HG03103 (cell line): ENCODE measurements at regions not wholly inside any gene's neighbourhood (a gene's known extent, or its start where the extent isn't known, plus 50 kb on each side); places are given as distances from the start of the nearest gene placed in this dataset.
"Not testable (repeated sequence)": the region's sequence is repeated elsewhere in the genome, so short reads cannot be mapped to it uniquely, and the experiment has no call there.

Experiments used
- ATAC-seq: cut with Tn5 transposase; IDR thresholded peaks from one replicate; pipeline ENCODE4 v1.9.1; 2021; ENCODE audit warnings: low read depth; ENCODE audit not compliant: unreplicated experiment

- no peak for ATAC-seq
Observed at GRCh38 chr3:139113231-139113992, 68.7 kb upstream of the PRR23C start.

- no peak for ATAC-seq
Observed at GRCh38 chr3:139113993-139114375, 69.3 kb upstream of the PRR23C start.

DNA sequence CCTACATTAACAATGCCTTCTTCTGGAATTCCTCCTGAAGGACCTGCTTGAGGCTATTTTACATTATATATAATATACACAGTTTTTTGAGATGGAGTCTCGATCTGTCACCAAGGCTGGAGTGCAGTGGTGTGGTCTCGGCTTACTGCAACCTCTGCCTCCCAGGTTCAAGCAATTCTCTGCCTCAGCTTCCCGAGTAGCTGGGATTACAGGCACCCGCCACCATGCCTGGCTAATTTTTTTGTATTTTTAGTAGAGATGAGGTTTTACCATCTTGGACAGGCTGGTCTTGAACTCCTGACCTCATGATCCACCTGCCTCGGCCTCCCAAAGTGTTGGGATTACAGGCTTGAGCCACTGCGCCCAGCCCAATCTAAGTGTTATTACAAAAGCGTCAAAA, 71.9 kb upstream of the PRR23C start:
- not testable (repeated sequence) for ATAC-seq

DNA sequence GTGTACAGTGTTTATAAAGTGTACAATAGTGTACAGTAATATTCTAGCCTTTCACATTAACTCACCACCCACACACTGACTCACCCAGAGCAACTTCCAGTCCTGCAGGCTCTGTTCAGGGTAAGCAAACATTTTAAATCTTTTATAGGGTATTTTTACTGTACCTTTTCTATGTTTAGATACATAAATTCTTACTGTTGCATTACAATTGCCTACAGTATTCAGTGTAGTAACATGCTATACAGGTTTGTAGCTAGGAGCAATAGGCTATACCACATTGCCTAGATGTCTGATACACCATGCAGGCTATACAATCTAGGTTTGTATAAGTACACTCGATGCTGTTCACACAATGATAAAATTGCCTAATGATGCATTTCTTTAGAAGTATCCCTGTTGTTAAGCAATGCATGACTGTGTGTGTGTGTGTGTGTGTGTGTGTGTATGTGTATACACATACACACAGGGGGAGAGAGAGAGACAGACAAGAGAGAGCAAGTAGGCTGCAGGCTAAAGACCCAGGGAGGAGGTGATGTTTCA, 72.5 kb upstream of the PRR23C start:
- no peak for ATAC-seq

GRCh38 chr3:139117883-139118760, 73.4 kb upstream of the PRR23C start:
- ATAC-seq, result no peak

GRCh38 chr3:139118835-139119234, 74.1 kb upstream of the PRR23C start:
- ATAC-seq, result no peak

GRCh38 chr3:139119331-139120025, 74.8 kb upstream of the PRR23C start:
- ATAC-seq, result no peak

GRCh38 chr3:139120086-139121056, 75.7 kb upstream of the PRR23C start:
- ATAC-seq, result no peak

- ATAC-seq, result no peak
Observed at GRCh38 chr3:139121513-139122220, 77.0 kb upstream of the PRR23C start.

- ATAC-seq, result no peak
Observed at GRCh38 chr3:139122221-139122581, 77.5 kb upstream of the PRR23C start.

DNA sequence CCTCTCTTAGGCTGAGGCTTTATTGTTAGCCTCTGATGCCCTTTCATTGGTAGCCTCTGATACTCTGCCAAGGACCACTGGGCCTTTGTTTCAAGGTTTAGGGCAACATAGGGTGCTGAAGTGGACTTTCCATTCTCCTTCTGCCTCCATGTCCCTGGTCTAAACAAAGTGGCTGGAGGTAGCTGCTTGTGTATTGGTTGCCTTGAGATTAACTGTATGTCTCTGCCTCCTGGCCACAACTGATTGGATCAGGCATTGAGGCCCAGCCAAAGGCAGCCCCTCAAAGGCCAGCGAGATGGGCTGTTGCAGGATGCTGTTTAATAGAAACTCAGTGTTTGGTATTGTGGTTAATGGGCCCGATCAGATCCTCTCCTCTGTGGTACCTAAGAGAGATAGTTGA, 77.9 kb upstream of the PRR23C start:
- no peak for ATAC-seq

DNA sequence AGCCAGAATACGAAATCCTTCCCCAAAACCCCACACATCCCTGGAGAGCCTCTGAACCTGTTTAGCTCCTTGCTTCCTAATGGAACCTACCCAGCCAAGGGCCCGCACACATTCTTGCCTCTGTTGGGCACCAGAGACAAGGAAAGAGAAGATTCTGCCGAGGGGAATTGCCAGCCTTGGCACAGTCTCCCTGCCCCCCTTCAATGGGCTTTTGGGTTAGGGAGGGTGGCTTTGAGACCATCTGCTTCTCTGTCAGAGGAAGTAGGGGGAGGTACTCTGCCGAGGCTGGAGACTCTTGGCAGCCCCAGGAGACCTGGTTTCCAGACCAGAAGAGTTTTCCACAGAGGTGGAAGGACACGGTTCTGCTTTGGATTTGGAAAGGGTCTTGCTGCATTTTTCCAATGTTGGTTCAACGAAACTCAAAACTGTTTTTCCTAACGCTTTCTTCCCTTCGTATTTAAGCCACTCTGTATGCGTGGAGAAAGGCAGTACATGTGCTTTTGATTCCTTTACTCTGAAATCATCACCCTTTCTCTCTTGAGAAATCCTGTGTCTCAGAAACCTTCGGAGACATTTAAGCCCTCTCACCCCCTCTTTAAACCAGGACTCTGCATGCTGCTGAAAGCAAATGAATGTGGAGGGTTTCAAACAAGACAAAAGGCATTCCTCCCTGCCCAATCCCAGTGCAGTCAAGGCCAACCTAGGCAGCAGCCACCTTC, 78.8 kb upstream of the PRR23C start:
- no peak for ATAC-seq

DNA sequence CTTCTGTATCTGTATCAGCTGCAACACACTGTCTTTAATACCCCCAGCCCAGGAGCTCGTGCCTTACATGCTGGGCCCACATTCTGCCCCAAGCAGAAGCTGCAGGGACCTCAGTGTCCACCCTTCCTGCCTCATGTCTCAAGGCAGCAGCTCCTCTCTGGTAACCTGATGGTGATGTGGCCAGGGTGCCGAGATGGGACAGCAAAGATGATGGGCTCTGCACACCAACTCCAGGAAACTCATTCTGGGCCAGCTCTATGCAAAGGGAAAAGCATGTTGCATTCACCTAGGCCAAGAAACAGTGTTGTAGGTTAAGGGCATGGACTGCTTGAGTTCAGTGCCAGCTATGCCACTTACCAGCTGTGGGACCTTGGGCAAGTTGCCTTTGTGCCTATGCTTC, 79.5 kb upstream of the PRR23C start:
- ATAC-seq, result no peak

- no peak for ATAC-seq
Observed at GRCh38 chr3:139127101-139127500, 82.4 kb upstream of the PRR23C start.

- not testable (repeated sequence) for ATAC-seq
Observed at GRCh38 chr3:139127629-139128028, 82.9 kb upstream of the PRR23C start.

DNA sequence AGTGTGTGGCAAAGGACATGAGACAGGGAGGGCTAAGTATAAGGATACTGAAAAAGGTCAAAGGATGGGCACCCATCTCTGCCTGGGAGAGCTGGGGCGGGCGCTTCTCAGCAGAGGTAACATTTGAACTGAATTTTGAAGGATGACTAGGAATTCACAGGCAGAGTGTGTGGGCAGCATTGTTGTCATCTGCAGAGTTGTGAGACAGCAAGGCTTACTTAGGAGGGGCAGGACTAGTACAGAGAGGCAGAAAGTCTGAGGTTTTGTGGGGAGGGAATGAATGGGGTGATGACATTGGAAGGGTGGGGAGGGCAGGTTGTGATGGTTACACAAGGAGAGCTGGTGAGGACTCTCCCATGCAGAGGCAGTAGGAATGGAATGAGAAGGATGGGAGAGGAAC, 84.1 kb upstream of the PRR23C start:
- ATAC-seq, result no peak

GRCh38 chr3:139129892-139130291, 85.2 kb upstream of the PRR23C start:
- no peak for ATAC-seq

- no peak for ATAC-seq
Observed at GRCh38 chr3:139130390-139131140, 85.9 kb upstream of the PRR23C start.
